ENCODE measurements at regions not wholly inside any gene's neighbourhood (a gene's known extent, or its start where the extent isn't known, plus 50 kb on each side); places are given as distances from the start of the nearest gene placed in this dataset.

GRCh38 chr5:82384034-82384750 is 106.0 kb upstream of the RPS23 start:
- Histone ChIP-seq H3K27ac (ENCODE audit: low read length) (no peak overlapping the region), H3K9me3 (ENCODE audit: control insufficient read depth, insufficient read depth, low read length) (no peaks in the 10 kb centered on the region), H3K27me3 (ENCODE audit: control insufficient read depth, insufficient read depth, low read length) (no peaks in the 10 kb centered on the region), H3K4me1 (ENCODE audit: control insufficient read depth, insufficient read depth, low read length) (no peaks in the 10 kb centered on the region), H3K4me3 (ENCODE audit: low read length) (no peak overlapping the region), H3K36me3 (ENCODE audit: control insufficient read depth, insufficient read depth, low read length) (no peaks in the 10 kb centered on the region)
- no peak for DNase-seq (ENCODE audit: low read depth, low spot score)
- WGBS (ENCODE audit: insufficient coverage, insufficient read length): 100% methylated on average over 1 of the region's 6 CpGs

- H3K4me1 ChIP-seq (ENCODE audit: control insufficient read depth, insufficient read depth, low read length): no peaks in the 10 kb centered on the region
- no peak for DNase-seq (ENCODE audit: low read depth, low spot score)
- H3K4me3 ChIP-seq (ENCODE audit: low read length): no peak overlapping the region
- no peaks in the 10 kb centered on the region for H3K27me3 ChIP-seq (ENCODE audit: control insufficient read depth, insufficient read depth, low read length)
- H3K27ac ChIP-seq (ENCODE audit: low read length): no peak overlapping the region
- no peaks in the 10 kb centered on the region for H3K36me3 ChIP-seq (ENCODE audit: control insufficient read depth, insufficient read depth, low read length)
- H3K9me3 ChIP-seq (ENCODE audit: control insufficient read depth, insufficient read depth, low read length): no peaks in the 10 kb centered on the region
- 100% methylated on average over 1 of the region's 1 CpG for WGBS (ENCODE audit: insufficient coverage, insufficient read length)
These were observed 103.4 kb upstream of the RPS23 start for GRCh38 chr5:82381591-82381990.

- no peak for DNase-seq (ENCODE audit: low read depth, low spot score)
- Histone ChIP-seq H3K9me3 (ENCODE audit: control insufficient read depth, insufficient read depth, low read length) (no peaks in the 10 kb centered on the region), H3K4me1 (ENCODE audit: control insufficient read depth, insufficient read depth, low read length) (no peaks in the 10 kb centered on the region), H3K36me3 (ENCODE audit: control insufficient read depth, insufficient read depth, low read length) (no peaks in the 10 kb centered on the region), H3K4me3 (ENCODE audit: low read length) (no peak overlapping the region), H3K27me3 (ENCODE audit: control insufficient read depth, insufficient read depth, low read length) (no peaks in the 10 kb centered on the region), H3K27ac (ENCODE audit: low read length) (no peak overlapping the region)
- WGBS (ENCODE audit: insufficient coverage, insufficient read length): no CpG with 5 or more reads among the region's 2 CpGs
These were observed 98.2 kb upstream of the RPS23 start for GRCh38 chr5:82376307-82376706.

DNA sequence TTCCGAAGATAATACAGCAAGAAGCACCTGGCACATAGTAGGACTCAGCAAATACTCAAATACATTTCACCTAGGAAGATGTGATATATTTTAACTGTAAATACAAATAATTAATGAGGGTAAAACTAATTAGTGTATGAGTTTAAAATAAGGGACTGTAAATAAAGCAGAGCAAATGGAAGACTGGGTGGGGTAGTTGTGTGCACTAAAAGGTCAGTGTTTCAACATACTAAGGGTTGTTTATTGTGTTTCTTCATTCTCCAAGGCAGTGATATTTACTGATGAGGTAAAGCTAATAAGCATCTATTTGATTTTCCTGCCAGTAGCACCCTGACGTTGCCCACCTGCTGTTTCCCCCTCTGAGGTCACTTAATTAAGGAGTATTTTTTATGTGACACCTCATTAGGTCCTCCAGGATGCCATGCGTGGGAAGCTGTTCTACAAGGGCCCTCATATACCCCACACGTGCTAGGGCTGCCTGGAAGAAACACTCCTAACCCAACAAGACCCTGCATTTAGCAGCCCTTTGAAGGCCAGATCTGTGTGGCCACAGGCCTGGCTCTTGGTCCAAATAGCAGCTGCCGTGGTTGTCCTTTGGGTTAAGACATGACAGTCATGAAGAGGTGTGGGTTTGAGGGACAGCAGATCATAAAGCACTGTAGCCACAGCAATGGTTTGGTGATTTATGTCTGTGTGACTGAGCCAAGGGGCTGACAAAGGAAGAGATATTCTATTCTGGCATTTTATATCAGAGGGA is 97.5 kb upstream of the RPS23 start:
- Histone ChIP-seq H3K27ac (ENCODE audit: low read length) (no peak overlapping the region), H3K27me3 (ENCODE audit: control insufficient read depth, insufficient read depth, low read length) (no peaks in the 10 kb centered on the region), H3K36me3 (ENCODE audit: control insufficient read depth, insufficient read depth, low read length) (no peaks in the 10 kb centered on the region), H3K9me3 (ENCODE audit: control insufficient read depth, insufficient read depth, low read length) (no peaks in the 10 kb centered on the region), H3K4me1 (ENCODE audit: control insufficient read depth, insufficient read depth, low read length) (no peaks in the 10 kb centered on the region), H3K4me3 (ENCODE audit: low read length) (no peak overlapping the region)
- DNase-seq (ENCODE audit: low read depth, low spot score): no peak
- WGBS (ENCODE audit: insufficient coverage, insufficient read length): no CpG with 5 or more reads among the region's 5 CpGs

DNA sequence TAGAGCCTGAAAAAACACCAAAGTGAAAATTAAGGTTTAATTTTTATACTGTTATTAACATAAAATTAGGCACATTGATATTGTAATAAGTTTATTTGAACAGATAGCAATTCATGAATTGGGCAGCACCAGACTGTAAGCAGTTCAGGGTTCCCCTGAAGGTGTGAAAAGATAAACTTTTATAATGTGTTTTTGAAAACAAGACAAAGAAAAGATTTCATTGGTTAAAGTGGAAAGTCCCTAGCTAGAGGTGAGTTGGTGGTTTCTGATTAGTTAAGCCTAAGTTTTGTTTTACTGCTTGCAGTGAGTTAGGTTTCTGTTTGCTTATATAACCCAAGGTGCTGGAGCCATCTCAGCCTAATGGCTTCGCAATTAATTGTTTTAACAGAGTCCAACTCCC is 96.5 kb upstream of the RPS23 start:
- no peak for DNase-seq (ENCODE audit: low read depth, low spot score)
- no CpG with 5 or more reads among the region's 1 CpG for WGBS (ENCODE audit: insufficient coverage, insufficient read length)

DNA sequence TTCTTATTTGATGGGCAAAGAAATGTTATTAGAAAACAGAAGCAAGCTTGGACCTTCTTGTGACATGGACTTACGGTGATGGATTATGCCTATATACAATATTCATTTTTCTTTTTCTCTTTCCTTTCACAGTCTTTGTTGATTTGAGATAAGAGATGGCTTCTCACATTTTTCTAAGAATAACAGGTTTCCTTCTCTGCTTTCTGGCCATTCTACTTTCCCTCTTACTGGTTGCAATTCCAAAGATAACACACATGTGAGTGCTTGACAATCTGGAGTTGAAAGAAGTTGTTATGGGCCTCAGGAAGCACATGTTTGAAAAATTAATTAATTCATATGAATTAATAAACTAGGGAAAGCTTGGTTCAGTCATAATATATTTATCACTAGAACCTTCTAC is 89.8 kb upstream of the RPS23 start:
- Histone ChIP-seq H3K36me3 (ENCODE audit: control insufficient read depth, insufficient read depth, low read length) (no peaks in the 10 kb centered on the region), H3K4me3 (ENCODE audit: low read length) (no peak overlapping the region), H3K9me3 (ENCODE audit: control insufficient read depth, insufficient read depth, low read length) (no peaks in the 10 kb centered on the region), H3K27me3 (ENCODE audit: control insufficient read depth, insufficient read depth, low read length) (no peaks in the 10 kb centered on the region), H3K4me1 (ENCODE audit: control insufficient read depth, insufficient read depth, low read length) (no peaks in the 10 kb centered on the region), H3K27ac (ENCODE audit: low read length) (no peak overlapping the region)
- DNase-seq (ENCODE audit: low read depth, low spot score): no peak
- no CpG with 5 or more reads among the region's 1 CpG for WGBS (ENCODE audit: insufficient coverage, insufficient read length)

More for the DNA sequence above, 96.5 kb upstream of the RPS23 start:
- no peaks in the 10 kb centered on the region for H3K27me3 ChIP-seq (ENCODE audit: control insufficient read depth, insufficient read depth, low read length)
- H3K4me1 ChIP-seq (ENCODE audit: control insufficient read depth, insufficient read depth, low read length): no peaks in the 10 kb centered on the region
- no peak overlapping the region for H3K27ac ChIP-seq (ENCODE audit: low read length)
- no peak overlapping the region for H3K4me3 ChIP-seq (ENCODE audit: low read length)
- H3K36me3 ChIP-seq (ENCODE audit: control insufficient read depth, insufficient read depth, low read length): no peaks in the 10 kb centered on the region
- no peaks in the 10 kb centered on the region for H3K9me3 ChIP-seq (ENCODE audit: control insufficient read depth, insufficient read depth, low read length)

GRCh38 chr5:82365744-82366228 is 87.6 kb upstream of the RPS23 start:
- no peak overlapping the region for H3K4me3 ChIP-seq (ENCODE audit: low read length)
- no CpG with 5 or more reads among the region's 5 CpGs for WGBS (ENCODE audit: insufficient coverage, insufficient read length)
- DNase-seq (ENCODE audit: low read depth, low spot score): no peak

DNA sequence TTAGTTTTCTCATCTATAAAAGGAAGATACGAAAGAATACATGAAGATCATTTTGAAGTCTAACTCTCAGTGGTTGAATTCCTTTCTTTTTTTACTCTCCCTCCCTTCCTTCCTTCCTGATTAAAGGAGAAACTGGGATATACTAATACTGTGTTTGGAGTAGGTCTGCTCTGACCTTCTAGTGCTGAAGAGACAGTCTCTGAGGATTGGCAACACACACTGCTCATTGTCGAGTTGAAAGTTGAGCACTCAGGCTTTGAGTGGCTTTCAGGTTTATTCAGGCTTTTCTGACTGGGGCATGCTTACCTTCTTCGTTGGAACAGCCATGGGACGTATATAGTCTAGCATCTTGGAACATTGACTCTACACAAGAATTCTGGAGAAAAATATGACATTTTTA is 86.9 kb upstream of the RPS23 start:
- no peaks in the 10 kb centered on the region for H3K36me3 ChIP-seq (ENCODE audit: control insufficient read depth, insufficient read depth, low read length)
- no peak for DNase-seq (ENCODE audit: low read depth, low spot score)
- no CpG with 5 or more reads among the region's 4 CpGs for WGBS (ENCODE audit: insufficient coverage, insufficient read length)
- H3K27me3 ChIP-seq (ENCODE audit: control insufficient read depth, insufficient read depth, low read length): no peaks in the 10 kb centered on the region
- no peak overlapping the region for H3K4me3 ChIP-seq (ENCODE audit: low read length)
- H3K9me3 ChIP-seq (ENCODE audit: control insufficient read depth, insufficient read depth, low read length): no peaks in the 10 kb centered on the region
- H3K27ac ChIP-seq (ENCODE audit: low read length): no peak overlapping the region
- H3K4me1 ChIP-seq (ENCODE audit: control insufficient read depth, insufficient read depth, low read length): no peaks in the 10 kb centered on the region

More at GRCh38 chr5:82365744-82366228, 87.6 kb upstream of the RPS23 start:
- H3K27ac ChIP-seq (ENCODE audit: low read length): no peak overlapping the region
- no peaks in the 10 kb centered on the region for H3K36me3 ChIP-seq (ENCODE audit: control insufficient read depth, insufficient read depth, low read length)
- no peaks in the 10 kb centered on the region for H3K4me1 ChIP-seq (ENCODE audit: control insufficient read depth, insufficient read depth, low read length)
- no peaks in the 10 kb centered on the region for H3K27me3 ChIP-seq (ENCODE audit: control insufficient read depth, insufficient read depth, low read length)
- no peaks in the 10 kb centered on the region for H3K9me3 ChIP-seq (ENCODE audit: control insufficient read depth, insufficient read depth, low read length)

DNA sequence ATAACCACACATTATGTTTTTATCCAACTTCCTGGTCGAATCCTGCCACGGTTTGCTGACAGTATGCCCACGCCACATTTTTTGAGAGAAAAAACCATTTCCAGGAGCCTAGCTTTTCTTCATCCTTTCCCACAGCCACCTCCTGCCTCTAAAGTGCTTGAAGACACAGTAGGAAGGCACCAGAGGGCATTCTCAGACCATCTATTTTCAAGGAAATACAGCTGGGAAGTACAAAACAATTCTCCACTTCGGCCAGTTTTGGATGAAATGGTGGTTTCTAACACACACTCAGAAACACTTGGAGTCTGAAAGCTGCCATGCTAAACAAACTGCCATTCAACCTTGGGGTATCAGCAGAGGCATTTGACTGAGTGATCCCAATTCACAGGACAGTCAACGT is 86.3 kb upstream of the RPS23 start:
- Histone ChIP-seq H3K9me3 (ENCODE audit: control insufficient read depth, insufficient read depth, low read length) (no peaks in the 10 kb centered on the region), H3K36me3 (ENCODE audit: control insufficient read depth, insufficient read depth, low read length) (no peaks in the 10 kb centered on the region), H3K4me3 (ENCODE audit: low read length) (no peak overlapping the region), H3K27ac (ENCODE audit: low read length) (no peak overlapping the region), H3K4me1 (ENCODE audit: control insufficient read depth, insufficient read depth, low read length) (no peaks in the 10 kb centered on the region), H3K27me3 (ENCODE audit: control insufficient read depth, insufficient read depth, low read length) (no peaks in the 10 kb centered on the region)
- no CpG with 5 or more reads among the region's 5 CpGs for WGBS (ENCODE audit: insufficient coverage, insufficient read length)
- no peak for DNase-seq (ENCODE audit: low read depth, low spot score)

GRCh38 chr5:82363524-82363923 is 85.4 kb upstream of the RPS23 start:
- Histone ChIP-seq H3K4me3 (ENCODE audit: low read length) (no peak overlapping the region), H3K27ac (ENCODE audit: low read length) (no peak overlapping the region), H3K9me3 (ENCODE audit: control insufficient read depth, insufficient read depth, low read length) (no peaks in the 10 kb centered on the region), H3K27me3 (ENCODE audit: control insufficient read depth, insufficient read depth, low read length) (no peaks in the 10 kb centered on the region), H3K4me1 (ENCODE audit: control insufficient read depth, insufficient read depth, low read length) (no peaks in the 10 kb centered on the region), H3K36me3 (ENCODE audit: control insufficient read depth, insufficient read depth, low read length) (no peaks in the 10 kb centered on the region)
- DNase-seq (ENCODE audit: low read depth, low spot score): no peak
- no CpG with 5 or more reads among the region's 4 CpGs for WGBS (ENCODE audit: insufficient coverage, insufficient read length)

Measured in iPS DF 6.9 (cell line).